H1 (cell line): ENCODE measurements at regions not wholly inside any gene's neighbourhood (a gene's known extent, or its start where the extent isn't known, plus 50 kb on each side); places are given as distances from the start of the nearest gene placed in this dataset.
A peak's percentile ranks its signal among the peaks of the same experiment; 100 is the strongest.

Experiments used
- CTCF ChIA-PET: fragments of 300-600 bp; sonication (Branson Sonifier 250); formaldehyde crosslinking; loops from one replicate; lab custom pipeline; 2021; ENCODE audit not compliant: partially characterized antibody; lab: Charles Lee
- POLR2A ChIA-PET: fragments of 300-600 bp; sonication (Branson Sonifier 250); formaldehyde crosslinking; loops from one replicate; lab custom pipeline; 2021; ENCODE audit warnings: inconsistent platforms; ENCODE audit not compliant: partially characterized antibody; lab: Charles Lee
- DNase-seq, 2 experiments: peaks; one replicate each; pipeline versions ENCODE4 v3.0.0 to v3.0.0-alpha.2; 2010 to 2022; ENCODE audit warnings: low spot score in 2 of 2, low read depth in 1 of 2, mixed read lengths in 1 of 2
- FAIRE-seq: peaks from 2 replicates; lab custom pipeline; 2011; peaks lifted over from hg19 to GRCh38; lab: Jason Lieb, UNC
- H2AFZ ChIP-seq: 2 replicates; pipeline ENCODE4 v1.8.1; 2012; ENCODE audit warnings: low read length, inconsistent platforms
- H2AK5ac ChIP-seq: 2 replicates; pipeline ENCODE4 v1.6.1; 2013; ENCODE audit warnings: low read depth, low read length
- H2BK120ac ChIP-seq: replicated peaks from 2 replicates; pipeline ENCODE3; 2013; ENCODE audit warnings: low read depth, low read length, inconsistent platforms
- H2BK12ac ChIP-seq: 2 replicates; pipeline ENCODE4 v1.6.1; 2013; ENCODE audit warnings: low read depth, low read length
- H2BK15ac ChIP-seq: 2 replicates; pipeline ENCODE4 v1.6.1; 2013; ENCODE audit warnings: low read length
- H2BK20ac ChIP-seq: 2 replicates; pipeline ENCODE4 v1.6.1; 2013; ENCODE audit warnings: low read length
- H2BK5ac ChIP-seq: 2 replicates; pipeline ENCODE4 v1.6.1; 2013; ENCODE audit warnings: low read depth, low read length
- H3K14ac ChIP-seq: 2 replicates; pipeline ENCODE4 v1.6.1; 2013; ENCODE audit warnings: inconsistent platforms; ENCODE audit not compliant: insufficient read length
- H3K18ac ChIP-seq: 2 replicates; pipeline ENCODE4 v1.6.1; 2013; ENCODE audit warnings: low read length; ENCODE audit errors: extremely low read depth
- H3K23ac ChIP-seq: 2 replicates; pipeline ENCODE4 v1.6.1; 2013; ENCODE audit warnings: inconsistent platforms; ENCODE audit not compliant: insufficient read length
- H3K23me2 ChIP-seq: 2 replicates; pipeline ENCODE4 v1.6.1; 2013; ENCODE audit warnings: low read depth, low read length
- H3K27ac ChIP-seq: 2 replicates; pipeline ENCODE4 v1.6.1; 2011; ENCODE audit warnings: low read depth, low read length, inconsistent platforms
- H3K27me3 ChIP-seq, 4 experiments: replicated peaks in 1 of 4; 1 replicate in 1 of 4; 2 replicates in 3 of 4; pipeline versions ENCODE4 v1.6.1 to v1.8.1; 2011 to 2013; ENCODE audit warnings: low read length in 3 of 4, mild to moderate bottlenecking in 3 of 4, inconsistent platforms in 2 of 4, mixed read lengths in 2 of 4, moderate library complexity in 1 of 4; ENCODE audit not compliant: control insufficient read depth in 3 of 4, insufficient read depth in 3 of 4; ENCODE audit errors: extremely low read depth in 1 of 4
- H3K36me3 ChIP-seq, 4 experiments: 2 replicates each; pipeline versions ENCODE4 v1.6.1 to v1.8.1; 2011 to 2013; ENCODE audit warnings: mild to moderate bottlenecking in 4 of 4, low read length in 3 of 4, moderate library complexity in 2 of 4, control low read depth in 1 of 4, inconsistent platforms in 1 of 4; ENCODE audit not compliant: insufficient read depth in 4 of 4, control insufficient read depth in 2 of 4
- H3K4ac ChIP-seq: replicated peaks from 2 replicates; pipeline ENCODE3; 2013; ENCODE audit warnings: low read length, low read depth, mixed read lengths, inconsistent platforms; ENCODE audit not compliant: insufficient read length
- H3K4me1 ChIP-seq, 4 experiments: replicated peaks in 1 of 4; 1 replicate in 1 of 4; 2 replicates in 3 of 4; pipeline versions ENCODE4 v1.6.1 to v1.8.1; 2011 to 2013; ENCODE audit warnings: low read length in 3 of 4, inconsistent platforms in 2 of 4, mixed read lengths in 1 of 4; ENCODE audit not compliant: insufficient read depth in 4 of 4, control insufficient read depth in 3 of 4
- H3K4me2 ChIP-seq, 2 experiments: 2 replicates each; pipeline versions ENCODE4 v1.6.1 to v1.8.1; 2011 to 2013; ENCODE audit warnings: low read depth in 2 of 2, low read length in 2 of 2, control low read depth in 1 of 2, inconsistent platforms in 1 of 2, mild to moderate bottlenecking in 1 of 2; ENCODE audit not compliant: insufficient read depth in 1 of 2
- H3K4me3 ChIP-seq, 4 experiments: fragments of 200-600, 300-600 bp in 1 of 4; sonication (generic), shearing (Covaris generic), sonication (Bioruptor Twin) in 1 of 4; 2 replicates each; pipeline versions ENCODE4 v1.5.1 to v1.8.1; 2011 to 2016; ENCODE audit warnings: low read length in 4 of 4, low read depth in 3 of 4, control low read depth in 2 of 4, inconsistent platforms in 2 of 4, mild to moderate bottlenecking in 2 of 4, mixed read lengths in 1 of 4, moderate library complexity in 1 of 4; ENCODE audit not compliant: insufficient read depth in 2 of 4; ENCODE audit errors: extremely low read depth in 1 of 4
- H3K56ac ChIP-seq: replicated peaks from 2 replicates; pipeline ENCODE3; 2013; ENCODE audit warnings: low read depth, mild to moderate bottlenecking, mixed read lengths, low read length, inconsistent platforms; ENCODE audit not compliant: insufficient read length
- H3K79me1 ChIP-seq: 2 replicates; pipeline ENCODE4 v1.6.1; 2013; ENCODE audit warnings: low read depth, low read length, control low read depth
- H3K79me2 ChIP-seq, 2 experiments: 2 replicates each; pipeline versions ENCODE4 v1.6.1 to v1.8.1; 2012 to 2013; ENCODE audit warnings: low read length in 2 of 2, mild to moderate bottlenecking in 2 of 2, inconsistent platforms in 1 of 2; ENCODE audit not compliant: insufficient read depth in 2 of 2, control insufficient read depth in 1 of 2
- H3K9ac ChIP-seq, 4 experiments: replicated peaks in 1 of 4; 1 replicate in 1 of 4; 2 replicates in 3 of 4; pipeline versions ENCODE4 v1.6.1 to v1.8.1; 2011 to 2013; ENCODE audit warnings: low read depth in 3 of 4, low read length in 3 of 4, control low read depth in 2 of 4, mild to moderate bottlenecking in 2 of 4, moderate library complexity in 2 of 4, inconsistent platforms in 1 of 4; ENCODE audit errors: extremely low read depth in 1 of 4
- H3K9me3 ChIP-seq, 2 experiments: 2 replicates each; pipeline versions ENCODE4 v1.6.1 to v1.8.1; 2012 to 2013; ENCODE audit warnings: mild to moderate bottlenecking in 2 of 2, moderate library complexity in 2 of 2, control low read depth in 1 of 2, inconsistent platforms in 1 of 2, low read depth in 1 of 2, low read length in 1 of 2, mixed read lengths in 1 of 2; ENCODE audit not compliant: insufficient read depth in 2 of 2
- H4K20me1 ChIP-seq, 2 experiments: replicated peaks in 1 of 2; 2 replicates each; pipeline versions ENCODE3 to v1.8.1; 2011 to 2013; ENCODE audit warnings: inconsistent platforms in 2 of 2, low read length in 2 of 2, mild to moderate bottlenecking in 1 of 2; ENCODE audit not compliant: insufficient read depth in 2 of 2, control insufficient read depth in 1 of 2
- H4K5ac ChIP-seq: 2 replicates; pipeline ENCODE4 v1.6.1; 2013; ENCODE audit warnings: low read length, low read depth, mixed read lengths, inconsistent platforms; ENCODE audit not compliant: insufficient read length
- H4K8ac ChIP-seq: 2 replicates; pipeline ENCODE4 v1.8.0; 2013; ENCODE audit warnings: mild to moderate bottlenecking, moderate library complexity, low read length, inconsistent platforms; ENCODE audit not compliant: insufficient read depth; ENCODE audit errors: extremely low read depth
- H4K91ac ChIP-seq: replicated peaks from 2 replicates; pipeline ENCODE3; 2013; ENCODE audit warnings: low read length, mixed read lengths, inconsistent platforms; ENCODE audit not compliant: insufficient read length
- KDM5A ChIP-seq: fragments of 200-600 bp; IDR thresholded peaks from 2 replicates; pipeline ENCODE4 v1.7.1; 2012; ENCODE audit warnings: mild to moderate bottlenecking, low read length, inconsistent platforms, mixed read lengths
- SIX5 ChIP-seq: IDR thresholded peaks from 2 replicates; pipeline ENCODE4 v1.6.1; 2011; ENCODE audit warnings: mild to moderate bottlenecking, low read depth, low read length
- WGBS, 2 experiments: shearing (Covaris generic) in 1 of 2; methylation state at CpG; one replicate each; pipeline versions ENCODE4 v1.1.6 to v1.1.7; 2013 to 2015; ENCODE audit warnings: low lambda C conversion rate in 2 of 2, mixed read lengths in 2 of 2, inconsistent platforms in 1 of 2, low coverage in 1 of 2, missing lambda C conversion rate in 1 of 2; ENCODE audit not compliant: insufficient replicate concordance in 2 of 2, insufficient coverage in 1 of 2, insufficient read length in 1 of 2; ENCODE audit errors: extremely low coverage in 1 of 2, missing lambda C conversion rate in 1 of 2; 5-methylcytosine and 5-hydroxymethylcytosine counted together

DNA sequence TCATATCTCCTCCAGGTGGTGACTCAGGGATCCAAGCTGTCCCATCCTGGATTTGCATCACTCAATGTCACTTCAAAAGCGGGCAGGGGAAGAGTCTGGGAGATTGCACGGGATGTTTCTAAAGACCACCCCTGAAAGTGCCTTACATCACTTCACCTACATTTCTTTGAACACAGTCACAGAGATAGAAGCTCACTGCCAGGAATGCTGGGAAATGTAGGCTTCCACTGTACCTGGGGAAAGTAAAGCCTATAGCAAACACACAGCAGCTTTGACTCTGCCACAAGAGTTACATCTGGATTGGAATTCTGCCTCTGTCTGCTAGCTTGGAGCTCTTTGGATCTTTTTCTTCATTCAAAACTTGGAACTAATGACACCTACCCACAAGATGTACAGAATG, 300.9 kb downstream of the WDR11 start:
- H3K23me2 ChIP-seq, result no peaks in the 10 kb centered on the region

More for the DNA sequence above, 300.9 kb downstream of the WDR11 start:
- no peaks in the 10 kb centered on the region for H3K9me3 ChIP-seq
- H4K91ac ChIP-seq, result no peak overlapping the region
- peak; percentile 44 for TF ChIP-seq SIX5
- TF ChIP-seq KDM5A, result no peak
- H3K4me2 ChIP-seq, result no peak overlapping the region
- H3K4me3 ChIP-seq, result no peak overlapping the region
- no peak overlapping the region for H2AK5ac ChIP-seq
- no peaks in the 10 kb centered on the region for H3K79me2 ChIP-seq
- H2BK15ac ChIP-seq, result no peak overlapping the region
- H3K4ac ChIP-seq, result no peak overlapping the region
- WGBS, 2 experiments, result 48% methylated on average over 2 of the region's 2 CpGs; no CpG with 5 or more reads in 1 of the 2 experiments
- H2AFZ ChIP-seq, result no peak overlapping the region
- ChIA-PET CTCF (interaction anchor here (0.7 kb wide), 1 partner anchor 115 kb away, joined by 3 read pairs; no protein-coding TSS in a partner anchor), POLR2A (no interaction called here)
- H2BK120ac ChIP-seq, result no peak overlapping the region
- H4K8ac ChIP-seq, result no peak overlapping the region
- H3K14ac ChIP-seq, result no peak overlapping the region
- H3K27me3 ChIP-seq, result no peaks in the 10 kb centered on the region
- H3K4me1 ChIP-seq, result peaks cover 0 to 7% (median 2%) of the 10 kb centered on the region in 4 experiments; a peak in 2 of 7 replicates
- H3K18ac ChIP-seq, result no peak overlapping the region
- H2BK12ac ChIP-seq, result no peak overlapping the region
- FAIRE-seq, result peak; percentile 74
- H3K27ac ChIP-seq, result no peak overlapping the region
- peak in 1 of 2 experiments; percentile 3 for DNase-seq
- no peak overlapping the region for H2BK20ac ChIP-seq
- no peak overlapping the region for H2BK5ac ChIP-seq
- no peak overlapping the region for H4K5ac ChIP-seq
- no peak overlapping the region for H3K9ac ChIP-seq
- no peak overlapping the region for H3K23ac ChIP-seq
- no peaks in the 10 kb centered on the region; a peak in 1 of 8 replicates for H3K36me3 ChIP-seq
- H3K56ac ChIP-seq, result no peak overlapping the region
- H3K79me1 ChIP-seq, result no peaks in the 10 kb centered on the region
- H4K20me1 ChIP-seq, result no peaks in the 10 kb centered on the region
